GM12891 (cell line): ENCODE measurements at regions not wholly inside any gene's neighbourhood (a gene's known extent, or its start where the extent isn't known, plus 50 kb on each side); places are given as distances from the start of the nearest gene placed in this dataset.
"Not testable (repeated sequence)": the region's sequence is repeated elsewhere in the genome, so short reads cannot be mapped to it uniquely, and the experiment has no call there.

ENCODE experiments used
- DNase-seq: peaks from one replicate; pipeline ENCODE4 v3.0.0; 2011; ENCODE audit warnings: low spot score; ENCODE audit not compliant: insufficient read length
- FAIRE-seq: peaks from 2 replicates; lab custom pipeline; 2011; peaks lifted over from hg19 to GRCh38; lab: Jason Lieb, UNC
- PAX5 ChIP-seq: IDR thresholded peaks from 2 replicates; pipeline ENCODE4 v1.6.1; 2011; ENCODE audit warnings: low read length, moderate library complexity, mild to moderate bottlenecking; ENCODE audit not compliant: insufficient read depth, severe bottlenecking
- POLR2A ChIP-seq: IDR thresholded peaks from 2 replicates; pipeline ENCODE4 v1.6.1; 2011; ENCODE audit warnings: low read depth, low read length, control low read depth
- POLR2AphosphoS5 ChIP-seq: IDR thresholded peaks from 2 replicates; pipeline ENCODE4 v1.6.1; 2011; ENCODE audit warnings: low read depth, low read length, control low read depth
- POU2F2 ChIP-seq: IDR thresholded peaks from 2 replicates; pipeline ENCODE4 v1.6.1; 2011; ENCODE audit warnings: low read depth, mild to moderate bottlenecking, control low read depth, low read length, moderate library complexity
- SPI1 ChIP-seq: IDR thresholded peaks from 2 replicates; pipeline ENCODE4 v1.6.1; 2011; ENCODE audit warnings: low read depth, low read length, control low read depth
- TAF1 ChIP-seq: IDR thresholded peaks from 2 replicates; pipeline ENCODE4 v1.6.1; 2011; ENCODE audit warnings: low read depth, low read length, control low read depth

- DNase-seq (no peak), FAIRE-seq (no peak)
- TF ChIP-seq SPI1 = no peak
- no peak for TF ChIP-seq POU2F2
- TF ChIP-seq POLR2A = no peak
These were observed 589.1 kb downstream of the TRIML1 start for GRCh38 chr4:188728359-188728758.

- FAIRE-seq (no peak), DNase-seq (no peak)
- TF ChIP-seq POLR2A (no peak), POU2F2 (no peak), TAF1 (no peak), POLR2AphosphoS5 (no peak), SPI1 (no peak), PAX5 (no peak)
These were observed 592.9 kb downstream of the TRIML1 start for GRCh38 chr4:188732131-188732530.

- TF ChIP-seq POLR2AphosphoS5 = no peak
- no peak for TF ChIP-seq SPI1
- no peak for TF ChIP-seq POLR2A
- no peak for TF ChIP-seq PAX5
- no peak for TF ChIP-seq POU2F2
- no peak for TF ChIP-seq TAF1
- FAIRE-seq (no peak), DNase-seq (no peak)
These were observed 595.8 kb downstream of the TRIML1 start for GRCh38 chr4:188735082-188735481.

GRCh38 chr4:188737251-188738002 lies 598.2 kb downstream of the TRIML1 start:
- no peak for FAIRE-seq
- DNase-seq = no peak
- TF ChIP-seq SPI1 (no peak), TAF1 (no peak), POLR2AphosphoS5 (no peak), PAX5 (no peak), POLR2A (no peak), POU2F2 (no peak)

DNA sequence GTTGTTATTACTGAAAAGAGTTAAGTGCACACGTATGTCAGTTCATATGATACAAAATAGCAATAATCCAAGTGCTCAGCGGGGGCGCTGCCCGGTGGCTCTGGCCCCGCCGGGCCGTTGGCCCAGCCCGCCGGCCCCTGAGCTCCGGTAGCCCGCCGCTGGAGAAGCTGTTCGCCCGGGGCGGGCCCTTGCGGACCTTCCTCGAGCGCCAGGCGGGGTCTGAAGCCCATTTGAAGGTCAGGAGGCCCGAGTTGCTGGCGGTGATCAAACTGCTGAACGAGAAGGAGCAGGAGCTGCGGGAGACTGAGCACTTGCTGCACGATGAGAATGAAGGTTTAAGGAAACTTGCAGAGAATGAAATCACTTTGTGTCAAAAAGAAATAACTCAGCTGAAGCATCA lies 599.0 kb downstream of the TRIML1 start:
- DNase-seq, FAIRE-seq: not testable (repeated sequence)

- DNase-seq = not testable (repeated sequence)
- FAIRE-seq = peak; percentile 20
These were observed 600.9 kb downstream of the TRIML1 start for GRCh38 chr4:188740172-188740571.

GRCh38 chr4:188740791-188741190 lies 601.5 kb downstream of the TRIML1 start:
- DNase-seq = not testable (repeated sequence)
- peak; percentile 13 for FAIRE-seq

DNA sequence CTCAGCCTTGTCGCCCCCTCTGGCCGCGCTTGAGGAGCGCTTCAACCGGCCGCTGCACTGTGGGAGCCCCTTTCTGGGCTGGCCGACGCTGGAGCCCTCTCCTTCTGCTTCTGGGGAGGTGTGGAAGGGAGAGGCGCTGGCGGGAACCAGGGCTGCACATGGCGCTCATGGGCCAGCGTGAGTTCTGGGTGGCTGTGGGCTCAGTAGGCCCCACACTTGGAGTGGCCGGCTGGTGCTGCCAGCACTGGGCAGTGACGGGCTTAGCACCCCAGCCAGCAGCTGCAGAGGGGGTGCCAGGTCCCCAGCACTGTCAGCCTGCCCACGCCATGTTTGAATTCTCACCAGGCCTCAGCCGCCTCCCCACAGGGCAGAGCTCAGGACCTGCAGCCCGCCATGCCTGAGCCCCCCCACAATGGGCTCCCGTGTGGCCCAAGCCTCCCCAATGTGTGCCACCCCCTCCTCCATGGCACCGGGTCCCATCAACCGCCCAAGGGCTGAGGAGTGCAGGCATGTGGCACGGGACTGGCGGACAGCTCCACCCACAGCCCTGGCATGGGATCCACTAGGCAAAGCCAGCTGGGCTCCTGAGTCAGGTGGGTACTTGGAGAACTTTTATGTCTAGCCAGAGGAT lies 615.2 kb downstream of the TRIML1 start:
- TF ChIP-seq SPI1 (no peak), POU2F2 (no peak), POLR2AphosphoS5 (no peak), POLR2A (no peak), PAX5 (no peak), TAF1 (no peak)
- no peak for FAIRE-seq
- DNase-seq = no peak

DNA sequence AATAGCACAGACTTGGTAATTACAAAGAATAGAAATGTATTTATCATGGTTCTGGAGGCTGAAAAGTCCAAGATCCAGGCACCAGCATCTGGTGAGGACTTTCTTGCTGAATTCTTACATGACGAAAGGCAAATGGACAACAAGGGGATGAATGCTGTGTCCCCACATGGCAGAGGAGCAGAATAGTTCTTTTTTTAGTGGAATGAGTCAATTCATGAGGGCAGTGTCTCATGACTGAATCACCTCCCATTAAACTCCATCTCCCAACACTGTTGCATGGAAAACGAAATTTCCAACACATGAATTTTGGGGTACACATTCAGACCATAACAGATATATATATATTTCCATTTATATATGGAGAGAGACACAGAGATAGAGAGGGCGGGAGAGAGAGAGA lies 628.3 kb downstream of the TRIML1 start:
- no peak for TF ChIP-seq SPI1
- no peak for TF ChIP-seq TAF1
- TF ChIP-seq POLR2A = no peak
- TF ChIP-seq POU2F2 = no peak
- no peak for TF ChIP-seq PAX5
- TF ChIP-seq POLR2AphosphoS5 = no peak
- FAIRE-seq = no peak
- no peak for DNase-seq

GRCh38 chr4:188778905-188779304 lies 639.7 kb downstream of the TRIML1 start:
- TF ChIP-seq POU2F2 = no peak
- TF ChIP-seq POLR2A = no peak
- no peak for TF ChIP-seq PAX5
- TF ChIP-seq SPI1 = no peak
- TF ChIP-seq TAF1 = no peak
- no peak for TF ChIP-seq POLR2AphosphoS5
- FAIRE-seq (no peak), DNase-seq (no peak)

- DNase-seq = no peak
- FAIRE-seq = no peak
- TF ChIP-seq POU2F2 (no peak), SPI1 (no peak), POLR2A (no peak), TAF1 (no peak), POLR2AphosphoS5 (no peak), PAX5 (no peak)
These were observed 640.3 kb downstream of the TRIML1 start for GRCh38 chr4:188779581-188779980.
